GM12878 (cell line): ENCODE measurements at regions not wholly inside any gene's neighbourhood (a gene's known extent, or its start where the extent isn't known, plus 50 kb on each side); places are given as distances from the start of the nearest gene placed in this dataset.

Source experiments
- ATAC-seq: fragments of 200-7000 bp; cut with Tn5 transposase; 3 replicates; pipeline ENCODE4 v1.9.1; 2020; ENCODE audit warnings: mild to moderate bottlenecking, moderate library complexity
- BruUV-seq: library from RNA; stranded (reverse); fragments of 400-500 nt; replicated peaks from 2 replicates; lab custom pipeline; 2021; lab: Mats Ljungman, UMichigan
- CTCF ChIA-PET: fragments of 300-600 bp; sonication (Branson Sonifier 250); formaldehyde crosslinking; extraction: SDS; loops from one replicate; lab custom pipeline; 2021; ENCODE audit warnings: inconsistent platforms; lab: Yijun Ruan, JAX
- POLR2A ChIA-PET: fragments of 350-600 bp; formaldehyde crosslinking; extraction: SDS; loops from one replicate; lab custom pipeline; 2021; ENCODE audit warnings: inconsistent platforms; lab: Charles Lee
- RAD21 ChIA-PET: fragments of 300-600 bp; sonication (Branson Sonifier 250); formaldehyde crosslinking; loops from one replicate; lab custom pipeline; 2023; ENCODE audit warnings: antibody characterized with exemption; ENCODE audit not compliant: unreplicated experiment; lab: Charles Lee
- SMC1A ChIA-PET: fragments of 300-600 bp; sonication (Branson Sonifier 250); formaldehyde crosslinking; loops from one replicate; lab custom pipeline; 2023; ENCODE audit not compliant: unreplicated experiment, uncharacterized antibody; lab: Charles Lee
- DNase-seq: peaks from one replicate; pipeline ENCODE4 v3.0.0-alpha.2; 2011; ENCODE audit warnings: low read depth, low spot score
- FAIRE-seq: peaks from 3 replicates; lab custom pipeline; 2011; peaks lifted over from hg19 to GRCh38; lab: Jason Lieb, UNC
- H2AFZ ChIP-seq: 2 replicates; pipeline ENCODE4 v1.6.0; 2011; ENCODE audit warnings: low read depth, low read length, control low read depth; ENCODE audit not compliant: control insufficient read depth
- H3K27ac ChIP-seq: 2 replicates; pipeline ENCODE4 v1.5.1; 2011; ENCODE audit warnings: control low read depth; ENCODE audit not compliant: control insufficient read depth, insufficient read depth
- H3K27me3 ChIP-seq, 2 experiments: replicated peaks in 1 of 2; 2 replicates each; pipeline versions ENCODE4 v1.6.0 to v1.6.1; 2011; ENCODE audit warnings: low read length in 1 of 2; ENCODE audit not compliant: control insufficient read depth in 2 of 2, insufficient read depth in 2 of 2
- H3K36me3 ChIP-seq, 2 experiments: 2 replicates each; pipeline ENCODE4 v1.5.1; 2011; ENCODE audit warnings: low read length in 1 of 2; ENCODE audit not compliant: control insufficient read depth in 2 of 2, insufficient read depth in 2 of 2
- H3K4me1 ChIP-seq: 2 replicates; pipeline ENCODE4 v1.6.1; 2011; ENCODE audit warnings: mild to moderate bottlenecking, low read length, moderate library complexity, mixed read lengths; ENCODE audit not compliant: control insufficient read depth, insufficient read depth
- H3K4me2 ChIP-seq: 2 replicates; pipeline ENCODE4 v1.6.0; 2011; ENCODE audit warnings: control low read depth; ENCODE audit not compliant: control insufficient read depth, insufficient read depth
- H3K4me3 ChIP-seq: fragments of 200-600 bp; sonication (generic); 2 replicates; pipeline ENCODE4 v1.5.1; 2016
- H3K79me2 ChIP-seq: 2 replicates; pipeline ENCODE4 v1.6.0; 2011; ENCODE audit warnings: low read length; ENCODE audit not compliant: control insufficient read depth, insufficient read depth
- H3K9ac ChIP-seq: 2 replicates; pipeline ENCODE4 v1.8.0; 2011; ENCODE audit warnings: low read length, control low read depth, mixed read lengths; ENCODE audit not compliant: control insufficient read depth, insufficient read depth
- H3K9me3 ChIP-seq: replicated peaks from 3 replicates; pipeline ENCODE4 v1.5.1; 2011; ENCODE audit warnings: mild to moderate bottlenecking, low read length; ENCODE audit not compliant: control insufficient read depth, insufficient read depth
- H4K20me1 ChIP-seq: 2 replicates; pipeline ENCODE4 v1.6.0; 2011; ENCODE audit not compliant: control insufficient read depth, insufficient read depth
- BCLAF1 ChIP-seq: fragments of 450-650 bp; IDR thresholded peaks from 2 replicates; pipeline ENCODE4 v1.6.1; 2017; ENCODE audit warnings: antibody characterized with exemption, mild to moderate bottlenecking, moderate library complexity
- CTCF ChIP-seq, 3 experiments: IDR thresholded peaks in 2 of 3; conservative IDR thresholded peaks in 1 of 3; 2 replicates each; pipeline ENCODE4 v1.5.1; 2011; ENCODE audit warnings: low read depth in 3 of 3, low read length in 3 of 3, mild to moderate bottlenecking in 3 of 3, control low read depth in 2 of 3, moderate library complexity in 2 of 3, inconsistent platforms in 1 of 3, mixed read lengths in 1 of 3; ENCODE audit not compliant: control insufficient read depth in 2 of 3, insufficient read depth in 1 of 3; ENCODE audit errors: extremely low read depth in 1 of 3
- E4F1 ChIP-seq: fragments of 450-650 bp; IDR thresholded peaks from 2 replicates; pipeline ENCODE4 v1.6.1; 2018; ENCODE audit warnings: borderline replicate concordance, mild to moderate bottlenecking; ENCODE audit not compliant: partially characterized antibody
- EED ChIP-seq: sonication (generic); IDR thresholded peaks from 2 replicates; pipeline ENCODE4 v1.6.1; 2016; ENCODE audit warnings: antibody characterized with exemption, low read depth
- HDAC2 ChIP-seq: fragments of 200-600 bp; sonication (generic); IDR thresholded peaks from 2 replicates; pipeline ENCODE4 v1.6.1; 2017
- HDGF ChIP-seq: fragments of 450-650 bp; IDR thresholded peaks from 2 replicates; pipeline ENCODE4 v1.6.1; 2016; ENCODE audit warnings: antibody characterized with exemption
- HSF1 ChIP-seq: fragments of 150-350 bp; IDR thresholded peaks from 2 replicates; pipeline ENCODE4 v1.6.1; 2014; ENCODE audit warnings: mild to moderate bottlenecking, low read depth, low read length
- MEF2B ChIP-seq: fragments of 450-650 bp; IDR thresholded peaks from 2 replicates; pipeline ENCODE4 v1.6.1; 2018; ENCODE audit warnings: mild to moderate bottlenecking, moderate library complexity; ENCODE audit not compliant: partially characterized antibody, poor library complexity, severe bottlenecking
- MXI1 ChIP-seq: fragments of 150-350 bp; IDR thresholded peaks from 2 replicates; pipeline ENCODE4 v1.6.1; 2011; ENCODE audit warnings: low read depth, mild to moderate bottlenecking, inconsistent platforms, low read length, improper control_type of control experiment
- NFXL1 ChIP-seq: fragments of 450-650 bp; IDR thresholded peaks from 2 replicates; pipeline ENCODE4 v1.6.1; 2017; ENCODE audit warnings: antibody characterized with exemption, mild to moderate bottlenecking, borderline replicate concordance
- PAX8 ChIP-seq: fragments of 450-650 bp; IDR thresholded peaks from 2 replicates; pipeline ENCODE4 v1.6.1; 2017; ENCODE audit warnings: mild to moderate bottlenecking, moderate library complexity
- RAD21 ChIP-seq: IDR thresholded peaks from 2 replicates; pipeline ENCODE4 v1.6.1; 2011; ENCODE audit warnings: mild to moderate bottlenecking, low read depth, low read length, moderate library complexity; ENCODE audit not compliant: insufficient read depth
- RAD51 ChIP-seq: fragments of 450-650 bp; IDR thresholded peaks from 2 replicates; pipeline ENCODE4 v1.6.1; 2016; ENCODE audit warnings: moderate library complexity, mild to moderate bottlenecking, inconsistent platforms
- ZNF207 ChIP-seq: fragments of 450-650 bp; IDR thresholded peaks from 2 replicates; pipeline ENCODE4 v1.6.1; 2014; ENCODE audit warnings: antibody characterized with exemption, mild to moderate bottlenecking, borderline replicate concordance
- WGBS: methylation state at CpG from one replicate; pipeline ENCODE4 v1.1.6; 2016; ENCODE audit warnings: low lambda C conversion rate; ENCODE audit not compliant: insufficient replicate concordance, insufficient coverage; ENCODE audit errors: missing lambda C conversion rate; 5-methylcytosine and 5-hydroxymethylcytosine counted together
- in situ Hi-C: fragments of 300-500 bp; cut with MboI; formaldehyde crosslinking; loops from 9 replicates; pipeline ENCODE4 v1.14.3; 2018; ENCODE audit warnings: mixed read lengths
- intact Hi-C: fragments of 100-400 bp; cut with micrococcal nuclease; formaldehyde crosslinking; loops from one replicate; pipeline ENCODE4 v1.14.2; 2022; ENCODE audit not compliant: unreplicated experiment

- ChIA-PET CTCF (no interaction called here), RAD21 (no interaction called here), POLR2A (no interaction called here), SMC1A (no interaction called here)
- no peak overlapping the region for H3K4me2 ChIP-seq
- 6% methylated on average over 7 of the region's 7 CpGs for WGBS
- H3K9ac ChIP-seq, result no peak overlapping the region
- DNase-seq (no peak), FAIRE-seq (no peak), ATAC-seq (no peak)
- H4K20me1 ChIP-seq, result no peaks in the 10 kb centered on the region
- H3K79me2 ChIP-seq, result no peaks in the 10 kb centered on the region
- in situ Hi-C loops (no loop called here), intact Hi-C loops (no loop called here)
- H3K4me1 ChIP-seq, result no peaks in the 10 kb centered on the region
- no peaks in the 10 kb centered on the region; the same call in 1 of the 3 replicates for H3K9me3 ChIP-seq
- H3K27ac ChIP-seq, result no peak overlapping the region
- H3K36me3 ChIP-seq, result no peaks in the 10 kb centered on the region
- no TSS peak for BruUV-seq
- TF ChIP-seq BCLAF1, result no peak
- TF ChIP-seq EED, result no peak
- no peak for TF ChIP-seq MXI1
- no peak for TF ChIP-seq PAX8
- TF ChIP-seq NFXL1, result no peak
- no peak for TF ChIP-seq HDGF
- no peak for TF ChIP-seq RAD51
- no peak for TF ChIP-seq ZNF207
- no peak for TF ChIP-seq HSF1
- TF ChIP-seq RAD21, result no peak
- no peak for TF ChIP-seq MEF2B
- TF ChIP-seq E4F1, result no peak
- no peak for TF ChIP-seq CTCF (IDR thresholded peaks at IDR 0.05 in 2 of 3, conservative IDR thresholded peaks at IDR 0.05 in 1 of 3; ENCODE audit: control insufficient read depth in 2 of 3, extremely low read depth in 1 of 3, insufficient read depth in 1 of 3, low read depth in 3 of 3, low read length in 3 of 3)
- TF ChIP-seq HDAC2, result no peak
- H2AFZ ChIP-seq, result no peak overlapping the region
- no peaks in the 10 kb centered on the region for H3K27me3 ChIP-seq
- H3K4me3 ChIP-seq, result no peak overlapping the region
Measured at GRCh38 chr18:24704946-24705630, 244.7 kb downstream of the HRH4 start.
